Keratinocyte (primary cell): ENCODE measurements at regions not wholly inside any gene's neighbourhood (a gene's known extent, or its start where the extent isn't known, plus 50 kb on each side); places are given as distances from the start of the nearest gene placed in this dataset.

ENCODE experiments used
- DNase-seq: peaks from one replicate; pipeline ENCODE4 v3.0.0-alpha.2; 2011; ENCODE audit warnings: low read depth, missing footprints, low spot score
- FAIRE-seq: peaks from 2 replicates; lab custom pipeline; 2011; peaks lifted over from hg19 to GRCh38; lab: Jason Lieb, UNC
- H2AFZ ChIP-seq: 2 replicates; pipeline ENCODE4 v1.6.0; 2012; ENCODE audit warnings: low read length, control low read depth, inconsistent platforms; ENCODE audit not compliant: control insufficient read depth
- H3K27ac ChIP-seq: 2 replicates; pipeline ENCODE4 v1.5.1; 2011; ENCODE audit warnings: low read length; ENCODE audit not compliant: control insufficient read depth, insufficient read depth
- H3K27me3 ChIP-seq: 3 replicates; pipeline ENCODE4 v1.6.0; 2011; ENCODE audit warnings: low read length; ENCODE audit not compliant: control insufficient read depth, insufficient read depth; ENCODE audit errors: extremely low read depth
- H3K36me3 ChIP-seq, 2 experiments: 2 replicates in 1 of 2; 3 replicates in 1 of 2; pipeline ENCODE4 v1.5.1; 2011; ENCODE audit warnings: low read length in 2 of 2, mild to moderate bottlenecking in 1 of 2; ENCODE audit not compliant: control insufficient read depth in 2 of 2, insufficient read depth in 2 of 2; ENCODE audit errors: extremely low read depth in 1 of 2
- H3K4me1 ChIP-seq: 3 replicates; pipeline ENCODE4 v1.5.1; 2011; ENCODE audit warnings: low read length; ENCODE audit not compliant: control insufficient read depth, insufficient read depth; ENCODE audit errors: extremely low read depth
- H3K4me2 ChIP-seq: 3 replicates; pipeline ENCODE4 v1.6.0; 2011; ENCODE audit warnings: low read depth, low read length; ENCODE audit not compliant: control insufficient read depth, insufficient read depth; ENCODE audit errors: extremely low read depth
- H3K4me3 ChIP-seq, 3 experiments: fragments of 200-600 bp in 1 of 3; sonication (generic) in 1 of 3; 2 replicates in 2 of 3; 3 replicates in 1 of 3; pipeline ENCODE4 v1.5.1; 2011 to 2016; ENCODE audit warnings: low read length in 3 of 3, mild to moderate bottlenecking in 3 of 3, control low read depth in 2 of 3, inconsistent platforms in 1 of 3, low read depth in 1 of 3, mixed read lengths in 1 of 3, mixed run types in 1 of 3, moderate library complexity in 1 of 3; ENCODE audit not compliant: control insufficient read depth in 2 of 3, insufficient read depth in 2 of 3; ENCODE audit errors: extremely low read depth in 1 of 3
- H3K79me2 ChIP-seq: 2 replicates; pipeline ENCODE4 v1.6.0; 2012; ENCODE audit warnings: low read length; ENCODE audit not compliant: control insufficient read depth, insufficient read depth
- H3K9ac ChIP-seq: 3 replicates; pipeline ENCODE4 v1.6.0; 2011; ENCODE audit warnings: low read length; ENCODE audit not compliant: control insufficient read depth, insufficient read depth; ENCODE audit errors: extremely low read depth
- H3K9me1 ChIP-seq: 3 replicates; pipeline ENCODE4 v1.6.0; 2011; ENCODE audit warnings: low read length; ENCODE audit not compliant: control insufficient read depth, insufficient read depth; ENCODE audit errors: extremely low read depth
- H3K9me3 ChIP-seq: 2 replicates; pipeline ENCODE4 v1.5.1; 2012; ENCODE audit warnings: low read depth, low read length; ENCODE audit not compliant: control insufficient read depth
- H4K20me1 ChIP-seq: 3 replicates; pipeline ENCODE4 v1.6.0; 2011; ENCODE audit warnings: low read length; ENCODE audit not compliant: control insufficient read depth, insufficient read depth; ENCODE audit errors: extremely low read depth
- EZH2 ChIP-seq: IDR thresholded peaks from one replicate; pipeline ENCODE4 v1.6.1; 2012; ENCODE audit warnings: inconsistent platforms, mild to moderate bottlenecking, low read length, moderate library complexity
- dilution Hi-C: fragments of 300-500 bp; cut with MboI; formaldehyde crosslinking; loops from one replicate; pipeline ENCODE4 v1.7.0; 2020; ENCODE audit warnings: low sequenced_read_pairs; ENCODE audit not compliant: extremely low pct_ligation_motif_present
- TF ChIP-seq, protein P1 (sequence below), 3 experiments: IDR thresholded peaks in 1 of 3; conservative IDR thresholded peaks in 1 of 3; optimal IDR thresholded peaks in 1 of 3; 2 replicates in 2 of 3; 3 replicates in 1 of 3; pipeline versions ENCODE3 to v1.5.1; 2011; ENCODE audit warnings: low read length in 3 of 3, mild to moderate bottlenecking in 3 of 3, moderate library complexity in 2 of 3, control low read depth in 1 of 3, inconsistent platforms in 1 of 3; ENCODE audit not compliant: insufficient read depth in 2 of 3; ENCODE audit errors: extremely low read depth in 1 of 3

DNA sequence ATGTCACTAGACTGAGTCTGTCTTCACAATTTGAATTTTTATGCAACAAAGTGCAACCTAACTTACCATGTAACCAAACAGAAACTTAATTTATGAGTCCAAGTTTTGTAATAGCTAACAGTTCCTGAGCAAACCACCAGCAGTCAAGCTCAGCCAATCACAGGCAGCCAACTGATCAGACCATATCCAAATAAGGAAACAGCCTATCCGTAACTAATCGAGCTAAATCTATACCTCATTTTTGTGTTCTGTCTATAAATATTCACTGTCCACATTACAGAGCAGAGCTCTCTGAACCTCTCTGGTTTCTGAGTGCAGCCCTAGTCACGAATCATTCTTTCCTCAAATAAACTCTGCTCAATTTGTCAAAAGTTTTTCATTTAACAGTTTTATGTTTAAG, 367.6 kb downstream of the PRR32 start:
- Histone ChIP-seq H3K27me3 (no peaks in the 10 kb centered on the region), H3K9ac (no peak overlapping the region), H3K36me3 (no peaks in the 10 kb centered on the region), H2AFZ (no peak overlapping the region), H3K9me3 (no peaks in the 10 kb centered on the region), H3K27ac (no peak overlapping the region), H3K79me2 (no peaks in the 10 kb centered on the region), H3K4me1 (no peaks in the 10 kb centered on the region), H3K4me2 (no peak overlapping the region), H4K20me1 (no peaks in the 10 kb centered on the region), H3K4me3 (no peak overlapping the region), H3K9me1 (no peaks in the 10 kb centered on the region)
- dilution Hi-C loops = no loop called here
- no peak for TF ChIP-seq EZH2
- TF ChIP-seq, protein P1, sequence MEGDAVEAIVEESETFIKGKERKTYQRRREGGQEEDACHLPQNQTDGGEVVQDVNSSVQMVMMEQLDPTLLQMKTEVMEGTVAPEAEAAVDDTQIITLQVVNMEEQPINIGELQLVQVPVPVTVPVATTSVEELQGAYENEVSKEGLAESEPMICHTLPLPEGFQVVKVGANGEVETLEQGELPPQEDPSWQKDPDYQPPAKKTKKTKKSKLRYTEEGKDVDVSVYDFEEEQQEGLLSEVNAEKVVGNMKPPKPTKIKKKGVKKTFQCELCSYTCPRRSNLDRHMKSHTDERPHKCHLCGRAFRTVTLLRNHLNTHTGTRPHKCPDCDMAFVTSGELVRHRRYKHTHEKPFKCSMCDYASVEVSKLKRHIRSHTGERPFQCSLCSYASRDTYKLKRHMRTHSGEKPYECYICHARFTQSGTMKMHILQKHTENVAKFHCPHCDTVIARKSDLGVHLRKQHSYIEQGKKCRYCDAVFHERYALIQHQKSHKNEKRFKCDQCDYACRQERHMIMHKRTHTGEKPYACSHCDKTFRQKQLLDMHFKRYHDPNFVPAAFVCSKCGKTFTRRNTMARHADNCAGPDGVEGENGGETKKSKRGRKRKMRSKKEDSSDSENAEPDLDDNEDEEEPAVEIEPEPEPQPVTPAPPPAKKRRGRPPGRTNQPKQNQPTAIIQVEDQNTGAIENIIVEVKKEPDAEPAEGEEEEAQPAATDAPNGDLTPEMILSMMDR (optimal IDR thresholded peaks at IDR 0.05 in 1 of 3, IDR thresholded peaks at IDR 0.05 in 1 of 3, conservative IDR thresholded peaks at IDR 0.05 in 1 of 3; ENCODE audit: extremely low read depth in 1 of 3, insufficient read depth in 2 of 3, low read length in 3 of 3) = no peak
- FAIRE-seq (no peak), DNase-seq (no peak)

DNA sequence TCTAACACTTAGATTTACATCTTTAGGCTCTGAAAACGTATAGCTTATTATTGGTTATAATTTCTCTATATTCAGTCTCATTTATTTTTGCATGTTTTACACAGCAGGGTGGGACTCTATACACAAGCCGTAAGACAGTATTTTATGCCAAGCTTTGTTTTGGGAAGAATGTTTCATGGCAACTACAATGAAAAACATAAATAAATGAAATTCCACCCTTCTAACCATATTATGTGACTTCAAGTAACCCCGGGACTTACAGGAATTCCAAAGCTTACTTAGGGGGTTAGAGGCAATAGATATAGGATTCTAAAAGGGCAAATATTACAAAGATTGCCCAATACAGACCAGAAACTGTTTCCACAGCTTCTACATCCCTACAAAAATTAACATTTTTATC, 370.9 kb downstream of the PRR32 start:
- H3K36me3 ChIP-seq = no peaks in the 10 kb centered on the region
- H3K79me2 ChIP-seq = no peaks in the 10 kb centered on the region
- no peaks in the 10 kb centered on the region for H3K9me1 ChIP-seq
- FAIRE-seq (no peak), DNase-seq (no peak)
- no peak overlapping the region for H3K4me3 ChIP-seq
- dilution Hi-C loops = no loop called here
- H3K9me3 ChIP-seq = no peaks in the 10 kb centered on the region
- no peak overlapping the region for H2AFZ ChIP-seq
- no peak overlapping the region for H3K4me2 ChIP-seq
- TF ChIP-seq, protein P1 (optimal IDR thresholded peaks at IDR 0.05 in 1 of 3, IDR thresholded peaks at IDR 0.05 in 1 of 3, conservative IDR thresholded peaks at IDR 0.05 in 1 of 3; ENCODE audit: extremely low read depth in 1 of 3, insufficient read depth in 2 of 3, low read length in 3 of 3) = no peak
- no peak for TF ChIP-seq EZH2
- H3K27ac ChIP-seq = no peak overlapping the region
- H3K4me1 ChIP-seq = no peaks in the 10 kb centered on the region
- H4K20me1 ChIP-seq = no peaks in the 10 kb centered on the region
- H3K27me3 ChIP-seq = no peaks in the 10 kb centered on the region
- no peak overlapping the region for H3K9ac ChIP-seq
